AG09309 (cell line): ENCODE measurements at regions not wholly inside any gene's neighbourhood (a gene's known extent, or its start where the extent isn't known, plus 50 kb on each side); places are given as distances from the start of the nearest gene placed in this dataset.

Experiments
- DNase-seq: peaks from one replicate; pipeline ENCODE4 v3.0.0-alpha.2; 2010; ENCODE audit warnings: low read depth
- H3K4me3 ChIP-seq: 2 replicates; pipeline ENCODE4 v1.5.1; 2011; ENCODE audit warnings: mild to moderate bottlenecking, low read depth, low read length, moderate library complexity; ENCODE audit not compliant: control insufficient read depth
- TF ChIP-seq, protein P1 (sequence below): IDR thresholded peaks from 2 replicates; pipeline ENCODE4 v1.5.1; 2011; ENCODE audit warnings: mild to moderate bottlenecking, low read depth, low read length, inconsistent platforms; ENCODE audit not compliant: insufficient read depth, control insufficient read depth; ENCODE audit errors: missing control alignments

DNA sequence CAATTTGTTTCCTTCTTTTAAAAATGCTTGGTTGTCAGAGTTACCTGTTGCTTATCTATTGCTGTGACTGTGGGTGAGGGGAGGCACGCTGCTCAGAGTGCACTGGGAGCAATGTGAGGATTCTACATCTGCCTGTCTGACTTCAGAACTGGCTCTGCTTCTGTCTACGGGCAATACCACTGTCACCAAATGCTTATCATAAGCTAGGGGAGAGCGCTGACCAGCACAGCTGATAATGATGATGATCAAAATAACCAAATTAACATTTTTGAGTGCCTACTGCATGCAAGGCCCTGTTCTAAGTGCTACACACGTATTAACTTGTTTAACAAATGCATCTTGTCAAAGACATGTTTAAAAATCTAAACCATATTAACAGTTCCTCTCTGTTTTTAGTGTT, 79.2 kb upstream of the TPRG1 start:
- TF ChIP-seq, protein P1, sequence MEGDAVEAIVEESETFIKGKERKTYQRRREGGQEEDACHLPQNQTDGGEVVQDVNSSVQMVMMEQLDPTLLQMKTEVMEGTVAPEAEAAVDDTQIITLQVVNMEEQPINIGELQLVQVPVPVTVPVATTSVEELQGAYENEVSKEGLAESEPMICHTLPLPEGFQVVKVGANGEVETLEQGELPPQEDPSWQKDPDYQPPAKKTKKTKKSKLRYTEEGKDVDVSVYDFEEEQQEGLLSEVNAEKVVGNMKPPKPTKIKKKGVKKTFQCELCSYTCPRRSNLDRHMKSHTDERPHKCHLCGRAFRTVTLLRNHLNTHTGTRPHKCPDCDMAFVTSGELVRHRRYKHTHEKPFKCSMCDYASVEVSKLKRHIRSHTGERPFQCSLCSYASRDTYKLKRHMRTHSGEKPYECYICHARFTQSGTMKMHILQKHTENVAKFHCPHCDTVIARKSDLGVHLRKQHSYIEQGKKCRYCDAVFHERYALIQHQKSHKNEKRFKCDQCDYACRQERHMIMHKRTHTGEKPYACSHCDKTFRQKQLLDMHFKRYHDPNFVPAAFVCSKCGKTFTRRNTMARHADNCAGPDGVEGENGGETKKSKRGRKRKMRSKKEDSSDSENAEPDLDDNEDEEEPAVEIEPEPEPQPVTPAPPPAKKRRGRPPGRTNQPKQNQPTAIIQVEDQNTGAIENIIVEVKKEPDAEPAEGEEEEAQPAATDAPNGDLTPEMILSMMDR: no peak
- DNase-seq: no peak
- H3K4me3 ChIP-seq: no peak overlapping the region

DNA sequence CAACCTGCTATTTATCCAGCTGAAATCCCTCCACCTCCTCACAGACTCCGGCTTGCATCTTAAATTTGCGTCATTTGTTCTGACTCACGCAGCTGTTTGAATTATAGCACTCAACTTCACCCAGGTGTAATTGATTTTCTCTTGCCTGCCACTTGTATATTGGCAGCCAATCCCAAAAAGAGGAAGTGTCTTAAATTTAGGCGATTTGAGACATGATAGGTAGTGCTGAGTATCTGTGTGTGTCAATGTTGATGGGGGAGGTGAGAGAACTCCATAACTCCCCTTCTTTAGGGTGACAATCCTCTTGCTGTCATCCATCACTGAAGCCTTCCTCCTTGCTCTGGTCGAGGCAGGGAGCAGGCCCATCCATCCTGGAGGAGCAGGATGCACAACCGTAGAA, 77.2 kb upstream of the TPRG1 start:
- no peak overlapping the region for H3K4me3 ChIP-seq
- TF ChIP-seq, protein P1: no peak
- no peak for DNase-seq

DNA sequence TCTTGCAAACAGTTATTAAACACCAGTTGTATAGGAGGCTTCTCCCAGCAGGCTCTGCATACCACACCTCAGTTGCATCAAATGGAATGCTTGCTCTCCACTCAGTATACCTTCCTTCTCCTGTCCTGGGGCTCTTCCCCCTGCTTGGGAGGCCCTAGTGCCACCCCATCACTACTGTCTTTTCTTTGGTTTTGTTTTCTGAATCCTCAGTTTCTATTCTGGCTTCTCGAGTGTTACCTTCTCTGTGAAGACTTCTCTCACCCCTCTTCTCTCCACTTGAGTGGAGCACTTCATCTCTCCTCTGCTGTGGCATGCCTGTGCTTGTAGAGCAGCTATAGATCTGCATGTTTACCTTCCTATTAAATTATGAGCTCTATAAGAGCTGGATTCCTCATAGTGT, 75.7 kb upstream of the TPRG1 start:
- no peak for DNase-seq
- no peak overlapping the region for H3K4me3 ChIP-seq
- TF ChIP-seq, protein P1: no peak

DNA sequence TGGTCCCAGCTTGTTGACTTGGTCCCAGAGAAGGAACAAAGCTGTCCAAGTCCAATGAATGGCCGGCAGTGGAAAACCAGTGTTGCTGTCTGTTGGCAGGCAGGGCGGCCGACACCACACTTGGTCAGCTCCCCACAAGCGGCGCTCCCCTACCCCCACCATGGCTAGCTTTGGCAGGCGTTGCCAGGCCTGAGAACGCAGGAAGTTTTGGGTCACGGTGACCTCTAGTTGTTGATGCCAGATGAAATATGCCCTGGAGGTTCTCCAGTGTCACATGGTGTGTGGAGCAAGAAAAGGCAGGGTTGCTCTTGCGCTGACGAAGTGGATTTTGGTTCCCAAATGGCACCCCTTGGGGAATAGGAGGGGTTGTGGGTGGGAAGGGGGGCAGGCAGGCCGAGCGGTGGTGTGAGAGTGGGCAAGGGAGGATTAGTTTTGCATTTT, 72.7 kb upstream of the TPRG1 start:
- TF ChIP-seq, protein P1: no peak
- DNase-seq: no peak
- H3K4me3 ChIP-seq: no peak overlapping the region

DNA sequence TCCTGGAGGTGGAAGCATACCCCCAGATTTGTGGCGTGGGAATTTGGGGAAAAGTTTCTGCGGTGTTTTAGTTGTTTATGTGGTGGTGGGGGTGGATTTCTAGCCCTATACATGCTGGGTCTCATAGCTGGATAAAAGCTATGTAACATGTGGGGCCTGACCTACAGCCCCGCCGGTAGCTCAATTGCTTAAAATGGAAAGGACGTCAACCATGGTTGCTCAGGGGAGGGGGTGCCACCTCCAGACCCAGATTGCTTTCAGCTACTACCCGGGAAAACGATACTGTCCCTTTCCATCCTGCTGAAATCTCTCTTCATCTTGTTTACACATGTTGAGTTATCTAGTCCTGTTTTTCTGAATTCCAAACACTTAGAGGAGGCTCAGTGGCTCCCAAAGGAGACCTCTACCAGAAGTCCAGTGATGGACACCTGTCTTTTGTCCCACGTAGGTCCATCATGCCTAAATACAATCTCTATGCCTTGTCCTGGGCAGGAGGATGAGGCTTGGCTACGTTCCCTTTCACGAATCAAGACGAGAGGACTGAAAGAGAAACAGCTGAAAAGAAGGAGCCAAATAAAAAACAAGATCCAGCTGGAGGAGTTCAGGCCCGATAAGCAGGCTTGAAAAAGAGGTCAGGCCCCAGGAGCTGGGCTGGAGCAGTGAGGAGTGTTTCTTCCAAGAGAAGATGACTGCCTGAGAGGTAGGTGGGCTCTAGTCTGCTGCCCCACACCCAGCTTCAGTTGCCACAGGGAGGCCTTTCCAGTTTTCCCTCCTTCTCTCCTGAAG, 72.1 kb upstream of the TPRG1 start:
- no peak for DNase-seq
- TF ChIP-seq, protein P1: no peak
- H3K4me3 ChIP-seq: no peak overlapping the region

DNA sequence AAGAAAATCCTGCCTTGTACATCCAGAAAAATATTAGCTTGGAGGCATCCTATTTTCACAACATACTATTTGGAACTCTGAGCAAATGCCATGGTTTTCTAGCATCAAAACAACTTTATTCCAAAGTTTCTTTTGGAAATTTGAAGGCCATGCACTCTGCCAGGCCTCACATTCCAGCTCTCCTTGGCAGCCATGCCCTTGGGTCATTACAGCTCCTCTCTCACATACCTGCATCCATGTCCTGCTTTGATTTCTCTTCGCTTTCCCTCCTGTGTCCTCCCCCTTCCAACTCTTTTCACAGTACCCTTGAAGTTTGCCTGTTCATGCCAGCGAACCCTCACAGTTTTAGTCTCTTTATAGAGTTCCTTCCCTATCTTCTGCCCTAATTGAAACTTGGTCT, 70.9 kb upstream of the TPRG1 start:
- TF ChIP-seq, protein P1: no peak
- H3K4me3 ChIP-seq: no peak overlapping the region
- no peak for DNase-seq
